D721Med (cell line): ENCODE measurements at regions not wholly inside any gene's neighbourhood (a gene's known extent, or its start where the extent isn't known, plus 50 kb on each side); places are given as distances from the start of the nearest gene placed in this dataset.

ENCODE experiments used
- DNase-seq: peaks from one replicate; pipeline ENCODE4 v3.0.0; 2011; ENCODE audit warnings: low spot score; ENCODE audit not compliant: insufficient read length
- FAIRE-seq: peaks from 2 replicates; lab custom pipeline; 2011; peaks lifted over from hg19 to GRCh38; lab: Jason Lieb, UNC
- CTCF ChIP-seq: IDR thresholded peaks from 2 replicates; pipeline ENCODE4 v1.5.1; 2012; ENCODE audit warnings: mild to moderate bottlenecking, control low read depth; ENCODE audit not compliant: insufficient read depth; ENCODE audit errors: missing control alignments

GRCh38 chr5:126093041-126093440 is 330.2 kb upstream of the GRAMD2B start:
- no peak for TF ChIP-seq CTCF
- DNase-seq = no peak
- FAIRE-seq = no peak

- no peak for TF ChIP-seq CTCF
- FAIRE-seq = no peak
- DNase-seq = no peak
Observed at GRCh38 chr5:126093718-126094117, 329.5 kb upstream of the GRAMD2B start.

- TF ChIP-seq CTCF = no peak
- no peak for FAIRE-seq
- DNase-seq = no peak
Observed at GRCh38 chr5:126094991-126095390, 328.2 kb upstream of the GRAMD2B start.

- no peak for TF ChIP-seq CTCF
- FAIRE-seq = no peak
- no peak for DNase-seq
Observed at GRCh38 chr5:126096442-126097006, 326.7 kb upstream of the GRAMD2B start.

GRCh38 chr5:126097876-126098275 is 325.3 kb upstream of the GRAMD2B start:
- no peak for TF ChIP-seq CTCF
- no peak for DNase-seq
- FAIRE-seq = no peak

GRCh38 chr5:126098330-126099017 is 324.7 kb upstream of the GRAMD2B start:
- DNase-seq = no peak
- FAIRE-seq = no peak
- TF ChIP-seq CTCF = no peak

- DNase-seq (no peak), FAIRE-seq (no peak)
- TF ChIP-seq CTCF = no peak
Observed at GRCh38 chr5:126099077-126099476, 324.1 kb upstream of the GRAMD2B start.
